ENCODE measurements at regions not wholly inside any gene's neighbourhood (a gene's known extent, or its start where the extent isn't known, plus 50 kb on each side); places are given as distances from the start of the nearest gene placed in this dataset.

DNA sequence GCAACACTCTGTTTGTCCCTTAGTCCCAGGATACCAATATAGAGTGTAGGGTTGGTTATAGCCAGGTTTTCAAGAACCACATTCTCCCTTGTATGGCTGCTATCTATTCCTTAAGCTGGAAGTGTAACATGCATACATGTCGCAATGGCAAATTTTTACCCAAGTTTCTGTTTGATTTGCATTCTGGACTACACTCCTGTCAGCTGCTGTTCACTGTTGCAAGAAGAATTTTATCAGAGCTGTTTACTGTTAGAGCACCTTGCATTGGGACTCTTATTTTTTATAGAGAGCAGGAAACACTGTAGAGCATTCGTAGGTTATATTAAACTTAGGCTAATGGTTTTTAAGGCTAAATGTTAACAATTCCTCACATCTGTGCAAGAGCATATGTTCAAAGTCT, 376.0 kb upstream of the LRFN5 start:
- TF ChIP-seq, protein P1, sequence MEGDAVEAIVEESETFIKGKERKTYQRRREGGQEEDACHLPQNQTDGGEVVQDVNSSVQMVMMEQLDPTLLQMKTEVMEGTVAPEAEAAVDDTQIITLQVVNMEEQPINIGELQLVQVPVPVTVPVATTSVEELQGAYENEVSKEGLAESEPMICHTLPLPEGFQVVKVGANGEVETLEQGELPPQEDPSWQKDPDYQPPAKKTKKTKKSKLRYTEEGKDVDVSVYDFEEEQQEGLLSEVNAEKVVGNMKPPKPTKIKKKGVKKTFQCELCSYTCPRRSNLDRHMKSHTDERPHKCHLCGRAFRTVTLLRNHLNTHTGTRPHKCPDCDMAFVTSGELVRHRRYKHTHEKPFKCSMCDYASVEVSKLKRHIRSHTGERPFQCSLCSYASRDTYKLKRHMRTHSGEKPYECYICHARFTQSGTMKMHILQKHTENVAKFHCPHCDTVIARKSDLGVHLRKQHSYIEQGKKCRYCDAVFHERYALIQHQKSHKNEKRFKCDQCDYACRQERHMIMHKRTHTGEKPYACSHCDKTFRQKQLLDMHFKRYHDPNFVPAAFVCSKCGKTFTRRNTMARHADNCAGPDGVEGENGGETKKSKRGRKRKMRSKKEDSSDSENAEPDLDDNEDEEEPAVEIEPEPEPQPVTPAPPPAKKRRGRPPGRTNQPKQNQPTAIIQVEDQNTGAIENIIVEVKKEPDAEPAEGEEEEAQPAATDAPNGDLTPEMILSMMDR (conservative IDR thresholded peaks at IDR 0.05 in 1 of 2, IDR thresholded peaks at IDR 0.05 in 1 of 2; ENCODE audit: low read depth in 1 of 2, low read length in 2 of 2), result no peak
- no peak for TF ChIP-seq EZH2 (IDR thresholded peaks at IDR 0.05; ENCODE audit: low read length, missing control alignments)

Measured in fibroblast of lung (primary cell).